GM18505 (cell line): ENCODE measurements at regions not wholly inside any gene's neighbourhood (a gene's known extent, or its start where the extent isn't known, plus 50 kb on each side); places are given as distances from the start of the nearest gene placed in this dataset.

Source experiments
- ATAC-seq: cut with Tn5 transposase; IDR thresholded peaks from one replicate; pipeline ENCODE4 v1.9.1; 2021; ENCODE audit not compliant: unreplicated experiment
- POLR2A ChIP-seq: IDR thresholded peaks from 4 replicates; pipeline ENCODE4 v1.6.1; 2011; ENCODE audit warnings: borderline replicate concordance; ENCODE audit not compliant: insufficient read depth, insufficient read length; ENCODE audit errors: extremely low read depth

- no peak for ATAC-seq
- no peak for TF ChIP-seq POLR2A
These were observed 449.5 kb upstream of the PSMD7 start for GRCh38 chr16:73847090-73847489.

- no peak for ATAC-seq
- no peak for TF ChIP-seq POLR2A
These were observed 450.3 kb upstream of the PSMD7 start for GRCh38 chr16:73846356-73846755.

- no peak for ATAC-seq
- TF ChIP-seq POLR2A, result no peak
These were observed 450.6 kb upstream of the PSMD7 start for GRCh38 chr16:73846007-73846330.

- TF ChIP-seq POLR2A, result no peak
- no peak for ATAC-seq
These were observed 451.2 kb upstream of the PSMD7 start for GRCh38 chr16:73845238-73846006.

GRCh38 chr16:73840728-73841127, 455.9 kb upstream of the PSMD7 start:
- no peak for ATAC-seq

GRCh38 chr16:73831220-73831619, 465.4 kb upstream of the PSMD7 start:
- TF ChIP-seq POLR2A, result no peak
- no peak for ATAC-seq

More at GRCh38 chr16:73840728-73841127, 455.9 kb upstream of the PSMD7 start:
- no peak for TF ChIP-seq POLR2A

- no peak for TF ChIP-seq POLR2A
- no peak for ATAC-seq
These were observed 473.3 kb upstream of the PSMD7 start for GRCh38 chr16:73823205-73823849.

GRCh38 chr16:73817526-73818324, 478.9 kb upstream of the PSMD7 start:
- ATAC-seq, result no peak
- no peak for TF ChIP-seq POLR2A

GRCh38 chr16:73813527-73813926, 483.1 kb upstream of the PSMD7 start:
- no peak for TF ChIP-seq POLR2A
- ATAC-seq, result no peak

- no peak for TF ChIP-seq POLR2A
- no peak for ATAC-seq
These were observed 492.2 kb upstream of the PSMD7 start for GRCh38 chr16:73804456-73804855.

GRCh38 chr16:73798471-73798870, 498.1 kb upstream of the PSMD7 start:
- TF ChIP-seq POLR2A, result no peak
- no peak for ATAC-seq

- no peak for TF ChIP-seq POLR2A
- ATAC-seq, result no peak
These were observed 499.5 kb upstream of the PSMD7 start for GRCh38 chr16:73797115-73797514.

- TF ChIP-seq POLR2A, result no peak
These were observed 500.4 kb upstream of the PSMD7 start for GRCh38 chr16:73796241-73796640.

More at GRCh38 chr16:73796241-73796640, 500.4 kb upstream of the PSMD7 start:
- ATAC-seq, result no peak
